GM18951 (cell line): ENCODE measurements at regions not wholly inside any gene's neighbourhood (a gene's known extent, or its start where the extent isn't known, plus 50 kb on each side); places are given as distances from the start of the nearest gene placed in this dataset.

ENCODE experiments used
- POLR2A ChIP-seq: IDR thresholded peaks from 4 replicates; pipeline ENCODE4 v1.6.1; 2011; ENCODE audit warnings: mild to moderate bottlenecking; ENCODE audit not compliant: insufficient read length, insufficient read depth; ENCODE audit errors: extremely low read depth
- in situ Hi-C: fragments of 300-500 bp; cut with MboI; formaldehyde crosslinking; loops from one replicate; pipeline ENCODE4 v1.12.0; 2022; ENCODE audit warnings: low sequenced_read_pairs, mixed read lengths, inconsistent platforms; ENCODE audit not compliant: unreplicated experiment

GRCh38 chr9:107136296-107136695, 146.8 kb upstream of the RAD23B start:
- in situ Hi-C loops: loop anchor here (25.0 kb wide), 1 partner anchor 1274 kb away; no protein-coding TSS in a partner anchor
- TF ChIP-seq POLR2A: no peak

GRCh38 chr9:107137495-107138202, 145.4 kb upstream of the RAD23B start:
- in situ Hi-C loops: loop anchor here (25.0 kb wide), 1 partner anchor 1275 kb away; no protein-coding TSS in a partner anchor
- no peak for TF ChIP-seq POLR2A

GRCh38 chr9:107138261-107138992, 144.7 kb upstream of the RAD23B start:
- no peak for TF ChIP-seq POLR2A
- in situ Hi-C loops: loop anchor here (25.0 kb wide), 1 partner anchor 1276 kb away; no protein-coding TSS in a partner anchor

GRCh38 chr9:107141967-107142366, 141.1 kb upstream of the RAD23B start:
- in situ Hi-C loops: loop anchor here (25.0 kb wide), 1 partner anchor 1280 kb away; no protein-coding TSS in a partner anchor
- TF ChIP-seq POLR2A: no peak

- in situ Hi-C loops: loop anchor here (25.0 kb wide), 1 partner anchor 1280 kb away; no protein-coding TSS in a partner anchor
- no peak for TF ChIP-seq POLR2A
Measured at GRCh38 chr9:107142430-107142829, 140.6 kb upstream of the RAD23B start.

GRCh38 chr9:107142896-107143603, 140.0 kb upstream of the RAD23B start:
- no peak for TF ChIP-seq POLR2A

GRCh38 chr9:107144475-107144874, 138.6 kb upstream of the RAD23B start:
- in situ Hi-C loops: loop anchor here (25.0 kb wide), 1 partner anchor 1282 kb away; no protein-coding TSS in a partner anchor

More at GRCh38 chr9:107142896-107143603, 140.0 kb upstream of the RAD23B start:
- in situ Hi-C loops: loop anchor here (25.0 kb wide), 1 partner anchor 1281 kb away; no protein-coding TSS in a partner anchor

GRCh38 chr9:107147134-107147533, 135.9 kb upstream of the RAD23B start:
- no peak for TF ChIP-seq POLR2A
- in situ Hi-C loops: loop anchor here (25.0 kb wide), 1 partner anchor 1285 kb away; no protein-coding TSS in a partner anchor

More at GRCh38 chr9:107144475-107144874, 138.6 kb upstream of the RAD23B start:
- TF ChIP-seq POLR2A: no peak

- in situ Hi-C loops: loop anchor here (25.0 kb wide), 1 partner anchor 1286 kb away; no protein-coding TSS in a partner anchor
- no peak for TF ChIP-seq POLR2A
Measured at GRCh38 chr9:107148216-107148615, 134.9 kb upstream of the RAD23B start.

- in situ Hi-C loops: loop anchor here (25.0 kb wide), 1 partner anchor 1287 kb away; no protein-coding TSS in a partner anchor
Measured at GRCh38 chr9:107149756-107150155, 133.3 kb upstream of the RAD23B start.

GRCh38 chr9:107153336-107153735, 129.7 kb upstream of the RAD23B start:
- in situ Hi-C loops: no loop called here
- TF ChIP-seq POLR2A: no peak

More at GRCh38 chr9:107149756-107150155, 133.3 kb upstream of the RAD23B start:
- TF ChIP-seq POLR2A: no peak

- TF ChIP-seq POLR2A: no peak
- in situ Hi-C loops: no loop called here
Measured at GRCh38 chr9:107154291-107154690, 128.8 kb upstream of the RAD23B start.
